ENCODE measurements at regions not wholly inside any gene's neighbourhood (a gene's known extent, or its start where the extent isn't known, plus 50 kb on each side); places are given as distances from the start of the nearest gene placed in this dataset.
A peak's percentile ranks its signal among the peaks of the same experiment; 100 is the strongest.

- Histone ChIP-seq H3K79me2 (ENCODE audit: insufficient read depth, low read length) (no peaks in the 10 kb centered on the region), H3K27me3 (ENCODE audit: control insufficient read depth in 1 of 2, insufficient read depth in 2 of 2, low read length in 2 of 2) (no peaks in the 10 kb centered on the region), H3K4me3 (replicated peaks in 1 of 3; ENCODE audit: insufficient read depth in 1 of 3, low read depth in 2 of 3, low read length in 3 of 3) (no peak overlapping the region), H3K9me3 (ENCODE audit: low read length) (no peaks in the 10 kb centered on the region), H3K4me1 (ENCODE audit: insufficient read depth, low read length) (no peaks in the 10 kb centered on the region), H4K20me1 (ENCODE audit: insufficient read depth, low read length) (no peaks in the 10 kb centered on the region), H2AFZ (ENCODE audit: low read length) (no peak overlapping the region), H3K4me2 (ENCODE audit: low read depth, low read length) (no peak overlapping the region), H3K9ac (ENCODE audit: insufficient read depth, low read depth, low read length) (no peak overlapping the region), H3K27ac (ENCODE audit: extremely low read length, insufficient read depth, low read length) (no peak overlapping the region), H3K36me3 (replicated peaks in 1 of 2; ENCODE audit: control insufficient read depth in 1 of 2, insufficient read depth in 2 of 2, low read length in 2 of 2) (no peaks in the 10 kb centered on the region)
- POLR2A ChIA-PET, result no interaction called here
- TF ChIP-seq ETV6 (CRISPR knock-in tag; conservative IDR thresholded peaks at IDR 0.05), result no peak
- TF ChIP-seq ZBTB25 (CRISPR knock-in tag; IDR thresholded peaks at IDR 0.05), result no peak
- no peak for TF ChIP-seq ZBTB26 (CRISPR knock-in tag; IDR thresholded peaks at IDR 0.05; ENCODE audit: borderline replicate concordance)
- peak; percentile 82 for TF ChIP-seq MAFF (IDR thresholded peaks at IDR 0.05; ENCODE audit: low read depth, low read length)
- TF ChIP-seq KLF6 (CRISPR knock-in tag; IDR thresholded peaks at IDR 0.05), result no peak
- TF ChIP-seq MAFK (conservative IDR thresholded peaks at IDR 0.05 in 1 of 2, IDR thresholded peaks at IDR 0.05 in 1 of 2; ENCODE audit: low read length in 2 of 2), result peak; percentile 83 to 88
- TF ChIP-seq CEBPG (CRISPR knock-in tag; IDR thresholded peaks at IDR 0.05), result no peak
- TF ChIP-seq MED1 (CRISPR knock-in tag; IDR thresholded peaks at IDR 0.05), result no peak
- no peak for TF ChIP-seq BCLAF1 (IDR thresholded peaks at IDR 0.05)
- no peak for TF ChIP-seq EZH2 (conservative IDR thresholded peaks at IDR 0.05; ENCODE audit: low read depth, low read length)
- TF ChIP-seq ONECUT2 (CRISPR knock-in tag; IDR thresholded peaks at IDR 0.05), result no peak
- no peak for TF ChIP-seq ZMYM3 (CRISPR knock-in tag; IDR thresholded peaks at IDR 0.05)
- DNase-seq (ENCODE audit: low spot score), result no peak
- CTCF ChIA-PET (ENCODE audit: low intra/inter-chr PET ratio, low total read pairs), result no interaction called here
- BruUV-seq (replicated peaks), result no TSS peak
- no peak for ATAC-seq
- WGBS (ENCODE audit: low lambda C conversion rate), result 1% methylated on average over 4 of the region's 4 CpGs
- intact Hi-C loops (cut with micrococcal nuclease; ENCODE audit: unreplicated experiment), result no loop called here
- in situ Hi-C loops (cut with HindIII; ENCODE audit: extremely low pct_ligation_motif_present, low pct_unique_long_range_greater_than_20kb), result no loop called here
- no peak for FAIRE-seq
Measured at GRCh38 chr6:23731609-23732008, 394.4 kb upstream of the NRSN1 start.

Measured in HepG2 (cell line).